Prostate gland (tissue), 2 donors: ENCODE measurements at regions not wholly inside any gene's neighbourhood (a gene's known extent, or its start where the extent isn't known, plus 50 kb on each side); places are given as distances from the start of the nearest gene placed in this dataset.

Experiments used
- POLR2A ChIP-seq: fragments of 450-650 bp; IDR thresholded peaks from one replicate; pipeline ENCODE4 v1.6.1; 2016; ENCODE audit warnings: antibody characterized with exemption, mild to moderate bottlenecking
- POLR2AphosphoS5 ChIP-seq: sonication (generic); formaldehyde crosslinking; IDR thresholded peaks from one replicate; pipeline ENCODE4 v1.6.1; 2017; ENCODE audit warnings: antibody characterized with exemption
- TF ChIP-seq, protein P1 (sequence below), 4 experiments: fragments of 200-600 bp in 2 of 4; fragments of 450-650 bp in 2 of 4; sonication (generic) in 2 of 4; IDR thresholded peaks; 1 replicate in 3 of 4; 2 replicates in 1 of 4; pipeline ENCODE4 v1.5.1; 2016 to 2019; ENCODE audit warnings: antibody characterized with exemption in 4 of 4, mild to moderate bottlenecking in 2 of 4, moderate library complexity in 2 of 4

GRCh38 chr5:167623354-167623753 is 668.1 kb upstream of the WWC1 start:
- TF ChIP-seq, protein P1, sequence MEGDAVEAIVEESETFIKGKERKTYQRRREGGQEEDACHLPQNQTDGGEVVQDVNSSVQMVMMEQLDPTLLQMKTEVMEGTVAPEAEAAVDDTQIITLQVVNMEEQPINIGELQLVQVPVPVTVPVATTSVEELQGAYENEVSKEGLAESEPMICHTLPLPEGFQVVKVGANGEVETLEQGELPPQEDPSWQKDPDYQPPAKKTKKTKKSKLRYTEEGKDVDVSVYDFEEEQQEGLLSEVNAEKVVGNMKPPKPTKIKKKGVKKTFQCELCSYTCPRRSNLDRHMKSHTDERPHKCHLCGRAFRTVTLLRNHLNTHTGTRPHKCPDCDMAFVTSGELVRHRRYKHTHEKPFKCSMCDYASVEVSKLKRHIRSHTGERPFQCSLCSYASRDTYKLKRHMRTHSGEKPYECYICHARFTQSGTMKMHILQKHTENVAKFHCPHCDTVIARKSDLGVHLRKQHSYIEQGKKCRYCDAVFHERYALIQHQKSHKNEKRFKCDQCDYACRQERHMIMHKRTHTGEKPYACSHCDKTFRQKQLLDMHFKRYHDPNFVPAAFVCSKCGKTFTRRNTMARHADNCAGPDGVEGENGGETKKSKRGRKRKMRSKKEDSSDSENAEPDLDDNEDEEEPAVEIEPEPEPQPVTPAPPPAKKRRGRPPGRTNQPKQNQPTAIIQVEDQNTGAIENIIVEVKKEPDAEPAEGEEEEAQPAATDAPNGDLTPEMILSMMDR (IDR thresholded peaks at IDR 0.05): no peak
- TF ChIP-seq POLR2A (no peak), POLR2AphosphoS5 (no peak)
